HEK293 (cell line): ENCODE measurements at regions not wholly inside any gene's neighbourhood (a gene's known extent, or its start where the extent isn't known, plus 50 kb on each side); places are given as distances from the start of the nearest gene placed in this dataset.

ENCODE experiments used
- CTCF ChIA-PET: fragments of 350-600 bp; formaldehyde crosslinking; extraction: SDS; loops from one replicate; lab custom pipeline; 2021; ENCODE audit warnings: antibody characterized with exemption; lab: Yijun Ruan, JAX
- POLR2A ChIA-PET: fragments of 300-600 bp; formaldehyde crosslinking; extraction: SDS; loops from one replicate; lab custom pipeline; 2020; ENCODE audit warnings: antibody characterized with exemption, inconsistent platforms; lab: Yijun Ruan, JAX
- H3K27ac ChIP-seq: fragments of 200-500 bp; sonication (Bioruptor generic); 2 replicates; pipeline ENCODE4 v1.5.1; 2014; ENCODE audit warnings: low read depth, low read length, control low read depth, inconsistent platforms; ENCODE audit errors: extremely low read depth
- H3K36me3 ChIP-seq, 2 experiments: fragments of 200-500 bp in 1 of 2; sonication (Bioruptor generic) in 1 of 2; 1 replicate in 1 of 2; 2 replicates in 1 of 2; pipeline ENCODE4 v1.5.1; 2014 to 2017; ENCODE audit warnings: inconsistent platforms in 2 of 2, low read length in 2 of 2; ENCODE audit not compliant: control insufficient read depth in 2 of 2, insufficient read depth in 1 of 2
- H3K4me1 ChIP-seq: fragments of 200-500 bp; sonication (Bioruptor generic); 2 replicates; pipeline ENCODE4 v1.5.1; 2014; ENCODE audit warnings: mild to moderate bottlenecking, low read length, inconsistent platforms; ENCODE audit not compliant: control insufficient read depth, insufficient read depth
- H3K4me3 ChIP-seq: 2 replicates; pipeline ENCODE4 v1.5.1; 2011; ENCODE audit warnings: low read depth, mild to moderate bottlenecking, control low read depth, low read length, moderate library complexity
- H3K9me3 ChIP-seq: fragments of 200-500 bp; sonication (Bioruptor generic); 2 replicates; pipeline ENCODE4 v1.5.1; 2014; ENCODE audit warnings: low read depth, low read length, inconsistent platforms; ENCODE audit not compliant: control insufficient read depth, insufficient read depth
- GLIS1 ChIP-seq: fragments of 450-650 bp; formaldehyde crosslinking; IDR thresholded peaks from 2 replicates; pipeline ENCODE4 v1.5.1; 2016; ENCODE audit warnings: missing biosample characterization, missing genetic modification characterization
- GLIS2 ChIP-seq: fragments of 450-650 bp; formaldehyde crosslinking; IDR thresholded peaks from 2 replicates; pipeline ENCODE4 v1.5.1; 2016; ENCODE audit warnings: missing biosample characterization, missing genetic modification characterization
- SALL2 ChIP-seq: fragments of 450-650 bp; formaldehyde crosslinking; IDR thresholded peaks from 2 replicates; pipeline ENCODE4 v1.5.0; 2017; ENCODE audit warnings: missing biosample characterization, mild to moderate bottlenecking, missing genetic modification characterization, borderline replicate concordance
- SP2 ChIP-seq: fragments of 450-650 bp; formaldehyde crosslinking; IDR thresholded peaks from 2 replicates; pipeline ENCODE4 v1.5.1; 2016; ENCODE audit warnings: missing biosample characterization, missing genetic modification characterization
- TCF7L2 ChIP-seq: IDR thresholded peaks from 2 replicates; pipeline ENCODE4 v1.6.1; 2011; ENCODE audit warnings: low read depth, mild to moderate bottlenecking, inconsistent platforms, low read length, moderate library complexity, borderline replicate concordance
- ZIC2 ChIP-seq: fragments of 450-650 bp; formaldehyde crosslinking; IDR thresholded peaks from 2 replicates; pipeline ENCODE4 v1.5.1; 2016; ENCODE audit warnings: missing biosample characterization, missing genetic modification characterization
- ZNF10 ChIP-seq: fragments of 450-650 bp; formaldehyde crosslinking; IDR thresholded peaks from 2 replicates; pipeline ENCODE4 v1.5.1; 2017; ENCODE audit warnings: missing biosample characterization, missing genetic modification characterization
- ZNF146 ChIP-seq: fragments of 450-650 bp; formaldehyde crosslinking; IDR thresholded peaks from 2 replicates; pipeline ENCODE4 v1.5.1; 2016; ENCODE audit warnings: missing biosample characterization, missing genetic modification characterization
- ZNF266 ChIP-seq: fragments of 450-650 bp; formaldehyde crosslinking; IDR thresholded peaks from 2 replicates; pipeline ENCODE4 v1.5.1; 2016; ENCODE audit warnings: missing biosample characterization, missing genetic modification characterization, low read depth
- ZNF416 ChIP-seq: fragments of 450-650 bp; formaldehyde crosslinking; IDR thresholded peaks from 2 replicates; pipeline ENCODE4 v1.5.1; 2016; ENCODE audit warnings: missing biosample characterization, missing genetic modification characterization
- ZNF529 ChIP-seq: fragments of 450-650 bp; formaldehyde crosslinking; IDR thresholded peaks from 2 replicates; pipeline ENCODE4 v1.5.1; 2017; ENCODE audit warnings: missing genetic modification characterization, missing biosample characterization; ENCODE audit not compliant: insufficient replicate concordance
- ZNF621 ChIP-seq: fragments of 450-650 bp; formaldehyde crosslinking; IDR thresholded peaks from 2 replicates; pipeline ENCODE4 v1.5.1; 2017; ENCODE audit warnings: missing biosample characterization, missing genetic modification characterization
- ZNF768 ChIP-seq: fragments of 450-650 bp; formaldehyde crosslinking; IDR thresholded peaks from 2 replicates; pipeline ENCODE4 v1.5.1; 2018; ENCODE audit warnings: missing biosample characterization, mild to moderate bottlenecking, missing genetic modification characterization
- ZNF776 ChIP-seq: fragments of 450-650 bp; formaldehyde crosslinking; IDR thresholded peaks from 2 replicates; pipeline ENCODE4 v1.5.0; 2017; ENCODE audit warnings: missing biosample characterization, missing genetic modification characterization, borderline replicate concordance
- ZNF777 ChIP-seq: fragments of 450-650 bp; formaldehyde crosslinking; IDR thresholded peaks from 2 replicates; pipeline ENCODE4 v1.5.1; 2017; ENCODE audit warnings: missing biosample characterization, missing genetic modification characterization, borderline replicate concordance
- TF ChIP-seq, protein P1 (sequence below): fragments of 450-650 bp; formaldehyde crosslinking; IDR thresholded peaks from 2 replicates; pipeline ENCODE4 v1.5.1; 2017; ENCODE audit warnings: missing biosample characterization, missing genetic modification characterization
- TF ChIP-seq, protein P2 (sequence below): fragments of 450-650 bp; formaldehyde crosslinking; IDR thresholded peaks from 2 replicates; pipeline ENCODE4 v1.5.1; 2016; ENCODE audit warnings: missing biosample characterization, missing genetic modification characterization
- TF ChIP-seq, protein P3 (sequence below): fragments of 450-650 bp; formaldehyde crosslinking; IDR thresholded peaks from 2 replicates; pipeline ENCODE4 v1.5.1; 2016; ENCODE audit warnings: missing biosample characterization, missing genetic modification characterization

DNA sequence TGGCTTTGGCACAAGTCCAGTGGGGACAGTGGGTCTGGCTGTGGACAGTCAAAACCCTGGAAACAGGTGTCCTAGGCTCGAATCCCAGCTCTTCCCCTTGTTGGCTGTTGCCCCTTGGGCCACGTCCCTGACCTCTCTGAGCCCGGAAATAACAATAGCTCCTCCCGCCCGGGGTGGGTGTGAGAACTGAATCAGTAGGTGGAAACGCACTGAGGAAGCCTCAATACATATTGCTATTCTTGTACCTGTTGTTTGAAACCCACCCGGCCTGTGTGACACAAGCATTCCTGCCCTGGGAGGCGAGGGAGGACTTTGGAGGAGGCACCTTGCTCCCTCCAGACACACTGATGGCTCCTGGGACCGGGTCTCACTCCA, 134.1 kb downstream of the OLFM1 start:
- CTCF ChIA-PET = interaction anchor here (0.6 kb wide), 1 partner anchor 492 kb away, joined by 3 read pairs; no protein-coding TSS in a partner anchor
- Histone ChIP-seq H3K27ac (no peak overlapping the region), H3K4me3 (no peak overlapping the region), H3K36me3 (no peaks in the 10 kb centered on the region)
- POLR2A ChIA-PET = no interaction called here
- no peak for TF ChIP-seq ZNF266
- TF ChIP-seq, protein P1, sequence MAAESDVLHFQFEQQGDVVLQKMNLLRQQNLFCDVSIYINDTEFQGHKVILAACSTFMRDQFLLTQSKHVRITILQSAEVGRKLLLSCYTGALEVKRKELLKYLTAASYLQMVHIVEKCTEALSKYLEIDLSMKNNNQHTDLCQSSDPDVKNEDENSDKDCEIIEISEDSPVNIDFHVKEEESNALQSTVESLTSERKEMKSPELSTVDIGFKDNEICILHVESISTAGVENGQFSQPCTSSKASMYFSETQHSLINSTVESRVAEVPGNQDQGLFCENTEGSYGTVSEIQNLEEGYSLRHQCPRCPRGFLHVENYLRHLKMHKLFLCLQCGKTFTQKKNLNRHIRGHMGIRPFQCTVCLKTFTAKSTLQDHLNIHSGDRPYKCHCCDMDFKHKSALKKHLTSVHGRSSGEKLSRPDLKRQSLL (tag by site-specific recombination) = no peak
- no peak for TF ChIP-seq ZNF529 (tag by site-specific recombination)
- TF ChIP-seq ZNF416 (tag by site-specific recombination) = no peak
- no peak for TF ChIP-seq ZNF146 (tag by site-specific recombination)
- TF ChIP-seq, protein P2, sequence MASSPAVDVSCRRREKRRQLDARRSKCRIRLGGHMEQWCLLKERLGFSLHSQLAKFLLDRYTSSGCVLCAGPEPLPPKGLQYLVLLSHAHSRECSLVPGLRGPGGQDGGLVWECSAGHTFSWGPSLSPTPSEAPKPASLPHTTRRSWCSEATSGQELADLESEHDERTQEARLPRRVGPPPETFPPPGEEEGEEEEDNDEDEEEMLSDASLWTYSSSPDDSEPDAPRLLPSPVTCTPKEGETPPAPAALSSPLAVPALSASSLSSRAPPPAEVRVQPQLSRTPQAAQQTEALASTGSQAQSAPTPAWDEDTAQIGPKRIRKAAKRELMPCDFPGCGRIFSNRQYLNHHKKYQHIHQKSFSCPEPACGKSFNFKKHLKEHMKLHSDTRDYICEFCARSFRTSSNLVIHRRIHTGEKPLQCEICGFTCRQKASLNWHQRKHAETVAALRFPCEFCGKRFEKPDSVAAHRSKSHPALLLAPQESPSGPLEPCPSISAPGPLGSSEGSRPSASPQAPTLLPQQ = no peak
- TF ChIP-seq ZNF768 (tag by site-specific recombination) = 0 out of 2 replicates have a peak, but pooled peaks have one; percentile 40
- no peak for TF ChIP-seq TCF7L2
- no peak for TF ChIP-seq SALL2 (tag by site-specific recombination)
- TF ChIP-seq, all 188 proteins: peak for 1
- Histone ChIP-seq H3K4me1 (0 out of 2 replicates have a peak, but pooled peaks cover 5% of the 10 kb centered on the region), H3K9me3 (no peaks in the 10 kb centered on the region)

DNA sequence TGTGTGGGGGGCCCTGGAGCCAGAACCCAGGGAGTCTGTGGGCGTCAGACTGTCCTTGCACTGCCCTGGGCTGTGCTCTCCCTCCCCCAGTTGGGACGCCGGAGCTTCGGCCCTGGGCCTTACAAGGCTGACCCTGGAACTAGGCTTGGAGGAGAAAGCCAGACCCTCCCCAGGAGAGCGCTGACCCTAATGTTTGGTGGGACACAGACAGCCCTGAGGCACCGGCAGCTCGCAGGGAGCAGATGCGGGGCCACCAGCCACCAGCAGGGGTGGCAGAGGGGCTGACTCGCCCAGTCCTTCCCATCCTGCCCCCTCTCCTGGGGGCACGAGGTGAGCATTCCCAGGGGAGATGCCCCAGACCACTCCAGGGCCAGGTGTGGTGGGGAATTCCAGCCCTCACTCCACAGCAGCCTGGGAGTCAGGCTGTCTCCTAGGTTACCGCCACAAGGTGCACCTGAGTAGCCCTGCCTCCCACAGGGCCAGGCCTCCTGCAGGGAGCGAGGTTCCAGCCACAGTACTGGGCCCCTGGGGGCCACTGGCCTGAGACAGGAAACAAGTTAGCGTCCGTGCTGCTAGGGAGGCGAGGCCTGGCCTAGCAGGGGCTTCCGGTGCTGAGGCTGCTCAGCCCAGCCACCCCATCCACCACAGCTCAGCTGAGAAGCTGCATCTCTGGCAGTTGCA, 134.6 kb downstream of the OLFM1 start:
- no peak overlapping the region for H3K27ac ChIP-seq
- peak; percentile 98 for TF ChIP-seq GLIS1 (tag by site-specific recombination)
- no peak for TF ChIP-seq ZNF621
- TF ChIP-seq SP2 = no peak
- no peak for TF ChIP-seq ZNF776 (tag by site-specific recombination)
- TF ChIP-seq, protein P3, sequence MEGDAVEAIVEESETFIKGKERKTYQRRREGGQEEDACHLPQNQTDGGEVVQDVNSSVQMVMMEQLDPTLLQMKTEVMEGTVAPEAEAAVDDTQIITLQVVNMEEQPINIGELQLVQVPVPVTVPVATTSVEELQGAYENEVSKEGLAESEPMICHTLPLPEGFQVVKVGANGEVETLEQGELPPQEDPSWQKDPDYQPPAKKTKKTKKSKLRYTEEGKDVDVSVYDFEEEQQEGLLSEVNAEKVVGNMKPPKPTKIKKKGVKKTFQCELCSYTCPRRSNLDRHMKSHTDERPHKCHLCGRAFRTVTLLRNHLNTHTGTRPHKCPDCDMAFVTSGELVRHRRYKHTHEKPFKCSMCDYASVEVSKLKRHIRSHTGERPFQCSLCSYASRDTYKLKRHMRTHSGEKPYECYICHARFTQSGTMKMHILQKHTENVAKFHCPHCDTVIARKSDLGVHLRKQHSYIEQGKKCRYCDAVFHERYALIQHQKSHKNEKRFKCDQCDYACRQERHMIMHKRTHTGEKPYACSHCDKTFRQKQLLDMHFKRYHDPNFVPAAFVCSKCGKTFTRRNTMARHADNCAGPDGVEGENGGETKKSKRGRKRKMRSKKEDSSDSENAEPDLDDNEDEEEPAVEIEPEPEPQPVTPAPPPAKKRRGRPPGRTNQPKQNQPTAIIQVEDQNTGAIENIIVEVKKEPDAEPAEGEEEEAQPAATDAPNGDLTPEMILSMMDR = 0 out of 2 replicates have a peak, but pooled peaks have one; percentile 18
- no peak for TF ChIP-seq ZNF10
- no peak for TF ChIP-seq ZNF777 (tag by site-specific recombination)
- TF ChIP-seq ZIC2 (tag by site-specific recombination) = peak; percentile 83
- TF ChIP-seq GLIS2 = 0 out of 2 replicates have a peak, but pooled peaks have one; percentile 22
- TF ChIP-seq, all 188 proteins: peak for 4
- Histone ChIP-seq H3K4me3 (no peak overlapping the region), H3K36me3 (no peaks in the 10 kb centered on the region), H3K9me3 (no peaks in the 10 kb centered on the region), H3K4me1 (0 out of 2 replicates have a peak, but pooled peaks cover under 1% of the 10 kb centered on the region)
- ChIA-PET POLR2A (no interaction called here), CTCF (interaction anchor here (0.6 kb wide), 1 partner anchor 492 kb away, joined by 3 read pairs; no protein-coding TSS in a partner anchor)
